HG03469 (cell line): ENCODE measurements at regions not wholly inside any gene's neighbourhood (a gene's known extent, or its start where the extent isn't known, plus 50 kb on each side); places are given as distances from the start of the nearest gene placed in this dataset.
"Not testable (repeated sequence)": the region's sequence is repeated elsewhere in the genome, so short reads cannot be mapped to it uniquely, and the experiment has no call there.

Experiments used
- ATAC-seq: cut with Tn5 transposase; IDR thresholded peaks from one replicate; pipeline ENCODE4 v1.9.1; 2021; ENCODE audit warnings: mild to moderate bottlenecking, moderate library complexity, moderate number of reproducible peaks; ENCODE audit not compliant: unreplicated experiment

- ATAC-seq, result no peak
These were observed 182.6 kb downstream of the C16orf95 start for GRCh38 chr16:87134628-87134995.

- no peak for ATAC-seq
These were observed 181.8 kb downstream of the C16orf95 start for GRCh38 chr16:87135246-87136030.

- ATAC-seq, result no peak
These were observed 178.9 kb downstream of the C16orf95 start for GRCh38 chr16:87138316-87138715.

- no peak for ATAC-seq
These were observed 178.4 kb downstream of the C16orf95 start for GRCh38 chr16:87138738-87139267.

- no peak for ATAC-seq
These were observed 176.7 kb downstream of the C16orf95 start for GRCh38 chr16:87140211-87141200.

GRCh38 chr16:87141402-87141801 is 175.8 kb downstream of the C16orf95 start:
- ATAC-seq, result no peak

GRCh38 chr16:87143661-87144121 is 173.5 kb downstream of the C16orf95 start:
- no peak for ATAC-seq

GRCh38 chr16:87144232-87144631 is 173.0 kb downstream of the C16orf95 start:
- no peak for ATAC-seq

GRCh38 chr16:87145181-87146176 is 171.7 kb downstream of the C16orf95 start:
- ATAC-seq, result no peak

- no peak for ATAC-seq
These were observed 170.5 kb downstream of the C16orf95 start for GRCh38 chr16:87146676-87147075.

GRCh38 chr16:87149051-87149450 is 168.1 kb downstream of the C16orf95 start:
- no peak for ATAC-seq

- no peak for ATAC-seq
These were observed 166.9 kb downstream of the C16orf95 start for GRCh38 chr16:87150262-87150661.

GRCh38 chr16:87150681-87151280 is 166.4 kb downstream of the C16orf95 start:
- no peak for ATAC-seq

GRCh38 chr16:87152221-87152755 is 164.9 kb downstream of the C16orf95 start:
- ATAC-seq, result no peak

GRCh38 chr16:87153326-87153725 is 163.9 kb downstream of the C16orf95 start:
- no peak for ATAC-seq

- not testable (repeated sequence) for ATAC-seq
These were observed 161.9 kb downstream of the C16orf95 start for GRCh38 chr16:87155315-87155714.

- ATAC-seq, result no peak
These were observed 161.0 kb downstream of the C16orf95 start for GRCh38 chr16:87156195-87156594.

GRCh38 chr16:87160234-87160636 is 157.0 kb downstream of the C16orf95 start:
- no peak for ATAC-seq

- no peak for ATAC-seq
These were observed 156.4 kb downstream of the C16orf95 start for GRCh38 chr16:87160701-87161337.
